Neuronal stem cell (in vitro differentiated cells): ENCODE measurements at regions not wholly inside any gene's neighbourhood (a gene's known extent, or its start where the extent isn't known, plus 50 kb on each side); places are given as distances from the start of the nearest gene placed in this dataset.
"Not testable (repeated sequence)": the region's sequence is repeated elsewhere in the genome, so short reads cannot be mapped to it uniquely, and the experiment has no call there.

Experiments used
- DNase-seq: peaks from one replicate; pipeline ENCODE4 v3.0.0-alpha.2; 2013; ENCODE audit warnings: low spot score
- H2AFZ ChIP-seq: one replicate; pipeline ENCODE4 v1.6.1; 2013; ENCODE audit warnings: mild to moderate bottlenecking, low read length, inconsistent platforms
- H2AK5ac ChIP-seq: 2 replicates; pipeline ENCODE4 v1.6.1; 2013; ENCODE audit warnings: low read depth, mild to moderate bottlenecking, inconsistent platforms, low read length, moderate library complexity, mixed read lengths
- H2BK120ac ChIP-seq: 2 replicates; pipeline ENCODE4 v1.6.1; 2013; ENCODE audit warnings: low read depth, mild to moderate bottlenecking, inconsistent platforms, low read length, moderate library complexity, mixed read lengths
- H2BK12ac ChIP-seq: one replicate; pipeline ENCODE4 v1.6.1; 2013; ENCODE audit warnings: low read length, inconsistent platforms
- H2BK15ac ChIP-seq: 2 replicates; pipeline ENCODE4 v1.6.1; 2013; ENCODE audit warnings: mild to moderate bottlenecking, low read length, inconsistent platforms, mixed read lengths
- H2BK5ac ChIP-seq: one replicate; pipeline ENCODE4 v1.6.1; 2013; ENCODE audit warnings: inconsistent platforms, mild to moderate bottlenecking, low read length, moderate library complexity
- H3K14ac ChIP-seq: one replicate; pipeline ENCODE4 v1.6.1; 2013; ENCODE audit warnings: low read length, inconsistent platforms
- H3K18ac ChIP-seq: 2 replicates; pipeline ENCODE4 v1.6.1; 2013; ENCODE audit warnings: low read length, inconsistent platforms
- H3K23ac ChIP-seq: 2 replicates; pipeline ENCODE4 v1.6.1; 2013; ENCODE audit warnings: low read depth, mild to moderate bottlenecking, mixed read lengths, low read length, inconsistent platforms; ENCODE audit not compliant: poor library complexity
- H3K27ac ChIP-seq: replicated peaks from 3 replicates; pipeline ENCODE4 v1.5.1; 2013; ENCODE audit warnings: low read length, inconsistent platforms
- H3K27me3 ChIP-seq, 3 experiments: 2 replicates each; pipeline ENCODE4 v1.6.1; 2013; ENCODE audit warnings: low read length in 3 of 3, mild to moderate bottlenecking in 2 of 3, inconsistent platforms in 1 of 3, low read depth in 1 of 3, mixed read lengths in 1 of 3, moderate library complexity in 1 of 3; ENCODE audit not compliant: control insufficient read depth in 3 of 3, insufficient read depth in 3 of 3
- H3K36me3 ChIP-seq, 2 donors: replicated peaks in 1 of 2; 2 replicates each; pipeline ENCODE4 v1.6.1; 2013; ENCODE audit warnings: low read length in 2 of 2; ENCODE audit not compliant: control insufficient read depth in 2 of 2, insufficient read depth in 2 of 2
- H3K4ac ChIP-seq: 2 replicates; pipeline ENCODE4 v1.6.1; 2013; ENCODE audit warnings: inconsistent platforms, mild to moderate bottlenecking, low read length, moderate library complexity
- H3K4me1 ChIP-seq, 2 donors: 1 replicate in 1 of 2; 2 replicates in 1 of 2; pipeline ENCODE4 v1.6.1; 2013; ENCODE audit warnings: low read length in 2 of 2, low read depth in 1 of 2; ENCODE audit not compliant: control insufficient read depth in 2 of 2, insufficient read depth in 1 of 2
- H3K4me2 ChIP-seq: one replicate; pipeline ENCODE4 v1.6.1; 2013; ENCODE audit warnings: mild to moderate bottlenecking, low read length, inconsistent platforms; ENCODE audit not compliant: insufficient read depth, poor library complexity, severe bottlenecking
- H3K4me3 ChIP-seq, 2 donors: 2 replicates each; pipeline ENCODE4 v1.5.1; 2013; ENCODE audit warnings: low read length in 2 of 2, mild to moderate bottlenecking in 2 of 2, inconsistent platforms in 1 of 2, moderate library complexity in 1 of 2
- H3K79me1 ChIP-seq: one replicate; pipeline ENCODE4 v1.6.1; 2013; ENCODE audit warnings: low read depth, mild to moderate bottlenecking, inconsistent platforms, low read length, moderate library complexity
- H3K9ac ChIP-seq: one replicate; pipeline ENCODE4 v1.6.1; 2013; ENCODE audit warnings: mild to moderate bottlenecking, low read depth, low read length, inconsistent platforms; ENCODE audit not compliant: poor library complexity
- H3K9me3 ChIP-seq, 2 donors: replicated peaks in 1 of 2; 2 replicates each; pipeline versions ENCODE3 to v1.6.1; 2013; ENCODE audit warnings: low read length in 2 of 2, mild to moderate bottlenecking in 2 of 2, inconsistent platforms in 1 of 2, low read depth in 1 of 2, mixed read lengths in 1 of 2, moderate library complexity in 1 of 2; ENCODE audit not compliant: control insufficient read depth in 2 of 2, insufficient read depth in 1 of 2
- H4K8ac ChIP-seq: one replicate; pipeline ENCODE4 v1.6.1; 2013; ENCODE audit warnings: low read depth, mild to moderate bottlenecking, inconsistent platforms, low read length, moderate library complexity
- H4K91ac ChIP-seq: one replicate; pipeline ENCODE4 v1.6.1; 2013; ENCODE audit warnings: low read length, low read depth, mild to moderate bottlenecking, inconsistent platforms; ENCODE audit not compliant: poor library complexity
- WGBS, 2 donors: extraction: QIAGEN DNeasy Blood & Tissue Kit; methylation state at CpG; one replicate each; pipeline ENCODE4 v1.1.7; 2013; ENCODE audit warnings: missing lambda C conversion rate in 2 of 2, mixed read lengths in 1 of 2; ENCODE audit not compliant: insufficient read length in 2 of 2, insufficient replicate concordance in 1 of 2; ENCODE audit errors: extremely low coverage in 2 of 2; 5-methylcytosine and 5-hydroxymethylcytosine counted together

- Histone ChIP-seq H4K8ac (no peak overlapping the region), H3K14ac (no peak overlapping the region), H3K4me3 (no peak overlapping the region), H2BK5ac (no peak overlapping the region), H2BK120ac (no peak overlapping the region), H3K9ac (no peak overlapping the region), H2AK5ac (no peak overlapping the region), H3K36me3 (no peaks in the 10 kb centered on the region), H3K27ac (no peak overlapping the region), H4K91ac (no peak overlapping the region), H3K27me3 (no peaks in the 10 kb centered on the region), H2BK15ac (no peak overlapping the region), H3K9me3 (no peaks in the 10 kb centered on the region), H2BK12ac (no peak overlapping the region), H3K18ac (no peak overlapping the region), H3K4me1 (peaks cover 0 to 3% of the 10 kb centered on the region in 2 donors), H2AFZ (peak overlapping the region; percentile 24), H3K23ac (no peak overlapping the region), H3K4me2 (no peak overlapping the region), H3K79me1 (no peaks in the 10 kb centered on the region), H3K4ac (no peak overlapping the region)
- DNase-seq, result peak; percentile 79
- no CpG with 5 or more reads among the region's 10 CpGs for WGBS, 2 donors
These were observed 65.7 kb upstream of the MAP9 start for GRCh38 chr4:155442267-155443105.

- no CpG with 5 or more reads among the region's 1 CpG for WGBS, 2 donors
These were observed 64.7 kb upstream of the MAP9 start for GRCh38 chr4:155441475-155441874.

GRCh38 chr4:155439760-155440159 lies 63.0 kb upstream of the MAP9 start:
- not testable (repeated sequence) for H4K8ac ChIP-seq, H2BK120ac ChIP-seq, H3K4me3 ChIP-seq, H2AK5ac ChIP-seq, H4K91ac ChIP-seq, H2BK15ac ChIP-seq, H3K9me3 ChIP-seq, H3K23ac ChIP-seq, H3K36me3 ChIP-seq, H3K4me2 ChIP-seq, H3K27me3 ChIP-seq, H2AFZ ChIP-seq, H3K18ac ChIP-seq, H3K79me1 ChIP-seq, H3K4ac ChIP-seq, H3K9ac ChIP-seq, H2BK12ac ChIP-seq, H3K4me1 ChIP-seq, H3K14ac ChIP-seq, H2BK5ac ChIP-seq, DNase-seq, H3K27ac ChIP-seq
- WGBS, 2 donors, result no CpG with 5 or more reads among the region's 6 CpGs

More at GRCh38 chr4:155441475-155441874, 64.7 kb upstream of the MAP9 start:
- no peak overlapping the region for H2BK15ac ChIP-seq
- H2BK120ac ChIP-seq, result no peak overlapping the region
- H3K9me3 ChIP-seq, result no peaks in the 10 kb centered on the region
- peaks cover 0 to 3% of the 10 kb centered on the region in 2 donors for H3K4me1 ChIP-seq
- H3K27me3 ChIP-seq, result no peaks in the 10 kb centered on the region
- H3K79me1 ChIP-seq, result no peaks in the 10 kb centered on the region
- H3K9ac ChIP-seq, result no peak overlapping the region
- H3K27ac ChIP-seq, result no peak overlapping the region
- H2BK5ac ChIP-seq, result no peak overlapping the region
- H3K4me2 ChIP-seq, result no peak overlapping the region
- no peak overlapping the region for H3K18ac ChIP-seq
- H4K91ac ChIP-seq, result no peak overlapping the region
- H3K4ac ChIP-seq, result no peak overlapping the region
- H2BK12ac ChIP-seq, result no peak overlapping the region
- H3K14ac ChIP-seq, result no peak overlapping the region
- peak overlapping the region; percentile 1 for H2AFZ ChIP-seq
- DNase-seq, result no peak
- no peak overlapping the region for H3K4me3 ChIP-seq
- no peaks in the 10 kb centered on the region for H3K36me3 ChIP-seq
- no peak overlapping the region for H2AK5ac ChIP-seq
- H3K23ac ChIP-seq, result no peak overlapping the region
- no peak overlapping the region for H4K8ac ChIP-seq

DNA sequence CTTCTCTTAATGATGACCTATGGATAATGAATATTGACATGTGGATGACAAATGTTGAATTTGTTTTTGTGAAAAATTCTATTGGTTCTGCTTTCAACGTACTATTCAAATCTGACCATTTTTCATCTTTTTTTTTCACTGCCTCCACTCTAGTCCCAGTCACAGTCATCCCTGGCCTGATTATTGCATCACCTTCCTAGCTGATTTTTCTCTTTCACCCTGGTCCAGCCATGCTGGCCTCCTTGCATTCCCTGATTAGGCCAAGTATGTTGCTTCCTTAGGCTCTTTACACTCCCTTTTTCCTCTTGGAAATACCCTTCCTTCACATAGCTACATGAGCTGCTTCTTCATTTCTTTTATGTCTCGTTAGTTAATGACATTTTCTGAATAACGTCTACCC lies 58.1 kb upstream of the MAP9 start:
- H4K91ac ChIP-seq, result no peak overlapping the region
- no peak overlapping the region for H2BK5ac ChIP-seq
- H3K4me3 ChIP-seq, result no peak overlapping the region
- H3K4me2 ChIP-seq, result no peak overlapping the region
- no peak overlapping the region for H2BK12ac ChIP-seq
- no peaks in the 10 kb centered on the region for H3K9me3 ChIP-seq
- no peak overlapping the region for H3K27ac ChIP-seq
- no peak overlapping the region for H3K14ac ChIP-seq
- H3K18ac ChIP-seq, result no peak overlapping the region
- H3K36me3 ChIP-seq, result no peaks in the 10 kb centered on the region
- H4K8ac ChIP-seq, result no peak overlapping the region
- no peaks in the 10 kb centered on the region for H3K4me1 ChIP-seq
- H3K9ac ChIP-seq, result no peak overlapping the region
- H3K79me1 ChIP-seq, result no peaks in the 10 kb centered on the region
- H3K23ac ChIP-seq, result no peak overlapping the region
- DNase-seq, result no peak
- no peak overlapping the region for H3K4ac ChIP-seq
- no peaks in the 10 kb centered on the region for H3K27me3 ChIP-seq
- H2AFZ ChIP-seq, result no peak overlapping the region
- WGBS, 2 donors, result no CpG with 5 or more reads among the region's 3 CpGs
- no peak overlapping the region for H2BK120ac ChIP-seq
- H2BK15ac ChIP-seq, result no peak overlapping the region
- H2AK5ac ChIP-seq, result no peak overlapping the region
